SK-N-SH (cell line): ENCODE measurements at regions not wholly inside any gene's neighbourhood (a gene's known extent, or its start where the extent isn't known, plus 50 kb on each side); places are given as distances from the start of the nearest gene placed in this dataset.

ENCODE experiments used
- CHD2 ChIP-seq: fragments of 150-350 bp; IDR thresholded peaks from 2 replicates; pipeline ENCODE4 v1.6.1; 2018; ENCODE audit warnings: low read length; ENCODE audit not compliant: partially characterized antibody
- CTCF ChIP-seq: fragments of 200-600 bp; sonication (generic); IDR thresholded peaks from 2 replicates; pipeline ENCODE4 v1.6.1; 2017; ENCODE audit warnings: antibody characterized with exemption, mild to moderate bottlenecking, moderate library complexity
- ELF1 ChIP-seq: IDR thresholded peaks from 2 replicates; pipeline ENCODE4 v1.4.0; 2012
- EP300 ChIP-seq, 2 experiments: IDR thresholded peaks; 2 replicates each; pipeline versions ENCODE4 v1.4.0 to v1.6.1; 2012; ENCODE audit warnings: borderline replicate concordance in 1 of 2, low read depth in 1 of 2, low read length in 1 of 2
- EZH2phosphoT487 ChIP-seq: fragments of 200-600 bp; sonication (generic); IDR thresholded peaks from 2 replicates; pipeline ENCODE4 v1.6.1; 2017; ENCODE audit warnings: low read depth, mixed run types, mild to moderate bottlenecking, antibody characterized with exemption, moderate library complexity, borderline replicate concordance
- FOXJ3 ChIP-seq: sonication (generic); formaldehyde crosslinking; IDR thresholded peaks from 2 replicates; pipeline ENCODE4 v1.5.1; 2020; ENCODE audit warnings: mild to moderate bottlenecking, missing genetic modification reagents
- GATA2 ChIP-seq: sonication (generic); formaldehyde crosslinking; IDR thresholded peaks from 2 replicates; pipeline ENCODE4 v1.5.0; 2020; ENCODE audit warnings: mild to moderate bottlenecking, missing genetic modification reagents
- MAX ChIP-seq: IDR thresholded peaks from 2 replicates; pipeline ENCODE4 v1.4.0; 2012; ENCODE audit warnings: low read depth
- MEF2A ChIP-seq: IDR thresholded peaks from 2 replicates; pipeline ENCODE4 v1.4.0; 2012; ENCODE audit warnings: low read depth, borderline replicate concordance
- POLR2AphosphoS5 ChIP-seq: IDR thresholded peaks from 2 replicates; pipeline ENCODE4 v1.6.1; 2012; ENCODE audit warnings: low read depth, low read length
- RCOR1 ChIP-seq: fragments of 150-350 bp; IDR thresholded peaks from 2 replicates; pipeline ENCODE4 v1.6.1; 2017; ENCODE audit warnings: antibody characterized with exemption, low read length
- SIN3A ChIP-seq: IDR thresholded peaks from 2 replicates; pipeline ENCODE4 v1.6.1; 2012; ENCODE audit warnings: low read depth, mild to moderate bottlenecking, low read length, moderate library complexity, borderline replicate concordance
- TAF1 ChIP-seq: IDR thresholded peaks from 2 replicates; pipeline ENCODE4 v1.6.1; 2012; ENCODE audit warnings: low read depth, mild to moderate bottlenecking, low read length, moderate library complexity, borderline replicate concordance
- TCF12 ChIP-seq: IDR thresholded peaks from 2 replicates; pipeline ENCODE4 v1.4.0; 2012

DNA sequence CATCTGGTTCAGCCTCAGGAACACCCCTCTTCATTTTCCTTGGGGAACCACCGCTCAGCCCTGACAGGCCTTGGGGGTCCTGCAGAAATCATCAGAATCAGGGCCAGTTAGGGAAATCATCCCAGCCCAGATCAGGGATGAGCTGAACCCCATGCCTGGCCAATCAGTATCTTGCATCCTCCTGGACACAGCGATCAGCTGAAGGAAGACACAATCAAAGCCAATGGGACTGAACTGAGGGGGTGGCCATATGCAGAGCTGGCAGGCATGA lies 395.4 kb downstream of the MATN1 start:
- TF ChIP-seq POLR2AphosphoS5 (no peak), CTCF (no peak), EP300 (IDR thresholded peaks at IDR 0.05; ENCODE audit: borderline replicate concordance in 1 of 2, low read depth in 1 of 2, low read length in 1 of 2) (no peak), TCF12 (no peak), CHD2 (no peak), MAX (no peak), RCOR1 (no peak), SIN3A (no peak), ELF1 (no peak), EZH2phosphoT487 (no peak), TAF1 (no peak), GATA2 (no peak), MEF2A (no peak), FOXJ3 (CRISPR knock-in tag) (no peak)
